H1 (cell line): ENCODE measurements at regions not wholly inside any gene's neighbourhood (a gene's known extent, or its start where the extent isn't known, plus 50 kb on each side); places are given as distances from the start of the nearest gene placed in this dataset.
A peak's percentile ranks its signal among the peaks of the same experiment; 100 is the strongest.
"Not testable (repeated sequence)": the region's sequence is repeated elsewhere in the genome, so short reads cannot be mapped to it uniquely, and the experiment has no call there.

Experiments
- CTCF ChIA-PET: fragments of 300-600 bp; sonication (Branson Sonifier 250); formaldehyde crosslinking; loops from one replicate; lab custom pipeline; 2021; ENCODE audit not compliant: partially characterized antibody; lab: Charles Lee
- POLR2A ChIA-PET: fragments of 300-600 bp; sonication (Branson Sonifier 250); formaldehyde crosslinking; loops from one replicate; lab custom pipeline; 2021; ENCODE audit warnings: inconsistent platforms; ENCODE audit not compliant: partially characterized antibody; lab: Charles Lee
- DNase-seq, 2 experiments: peaks; one replicate each; pipeline versions ENCODE4 v3.0.0 to v3.0.0-alpha.2; 2010 to 2022; ENCODE audit warnings: low spot score in 2 of 2, low read depth in 1 of 2, mixed read lengths in 1 of 2
- FAIRE-seq: peaks from 2 replicates; lab custom pipeline; 2011; peaks lifted over from hg19 to GRCh38; lab: Jason Lieb, UNC
- H2AFZ ChIP-seq: 2 replicates; pipeline ENCODE4 v1.8.1; 2012; ENCODE audit warnings: low read length, inconsistent platforms
- H2AK5ac ChIP-seq: 2 replicates; pipeline ENCODE4 v1.6.1; 2013; ENCODE audit warnings: low read depth, low read length
- H2BK120ac ChIP-seq: replicated peaks from 2 replicates; pipeline ENCODE3; 2013; ENCODE audit warnings: low read depth, low read length, inconsistent platforms
- H2BK12ac ChIP-seq: 2 replicates; pipeline ENCODE4 v1.6.1; 2013; ENCODE audit warnings: low read depth, low read length
- H2BK15ac ChIP-seq: 2 replicates; pipeline ENCODE4 v1.6.1; 2013; ENCODE audit warnings: low read length
- H2BK20ac ChIP-seq: 2 replicates; pipeline ENCODE4 v1.6.1; 2013; ENCODE audit warnings: low read length
- H2BK5ac ChIP-seq: 2 replicates; pipeline ENCODE4 v1.6.1; 2013; ENCODE audit warnings: low read depth, low read length
- H3K14ac ChIP-seq: 2 replicates; pipeline ENCODE4 v1.6.1; 2013; ENCODE audit warnings: inconsistent platforms; ENCODE audit not compliant: insufficient read length
- H3K18ac ChIP-seq: 2 replicates; pipeline ENCODE4 v1.6.1; 2013; ENCODE audit warnings: low read length; ENCODE audit errors: extremely low read depth
- H3K23ac ChIP-seq: 2 replicates; pipeline ENCODE4 v1.6.1; 2013; ENCODE audit warnings: inconsistent platforms; ENCODE audit not compliant: insufficient read length
- H3K23me2 ChIP-seq: 2 replicates; pipeline ENCODE4 v1.6.1; 2013; ENCODE audit warnings: low read depth, low read length
- H3K27ac ChIP-seq: 2 replicates; pipeline ENCODE4 v1.6.1; 2011; ENCODE audit warnings: low read depth, low read length, inconsistent platforms
- H3K27me3 ChIP-seq, 4 experiments: replicated peaks in 1 of 4; 1 replicate in 1 of 4; 2 replicates in 3 of 4; pipeline versions ENCODE4 v1.6.1 to v1.8.1; 2011 to 2013; ENCODE audit warnings: low read length in 3 of 4, mild to moderate bottlenecking in 3 of 4, inconsistent platforms in 2 of 4, mixed read lengths in 2 of 4, moderate library complexity in 1 of 4; ENCODE audit not compliant: control insufficient read depth in 3 of 4, insufficient read depth in 3 of 4; ENCODE audit errors: extremely low read depth in 1 of 4
- H3K36me3 ChIP-seq, 4 experiments: 2 replicates each; pipeline versions ENCODE4 v1.6.1 to v1.8.1; 2011 to 2013; ENCODE audit warnings: mild to moderate bottlenecking in 4 of 4, low read length in 3 of 4, moderate library complexity in 2 of 4, control low read depth in 1 of 4, inconsistent platforms in 1 of 4; ENCODE audit not compliant: insufficient read depth in 4 of 4, control insufficient read depth in 2 of 4
- H3K4ac ChIP-seq: replicated peaks from 2 replicates; pipeline ENCODE3; 2013; ENCODE audit warnings: low read length, low read depth, mixed read lengths, inconsistent platforms; ENCODE audit not compliant: insufficient read length
- H3K4me1 ChIP-seq, 4 experiments: replicated peaks in 1 of 4; 1 replicate in 1 of 4; 2 replicates in 3 of 4; pipeline versions ENCODE4 v1.6.1 to v1.8.1; 2011 to 2013; ENCODE audit warnings: low read length in 3 of 4, inconsistent platforms in 2 of 4, mixed read lengths in 1 of 4; ENCODE audit not compliant: insufficient read depth in 4 of 4, control insufficient read depth in 3 of 4
- H3K4me2 ChIP-seq, 2 experiments: 2 replicates each; pipeline versions ENCODE4 v1.6.1 to v1.8.1; 2011 to 2013; ENCODE audit warnings: low read depth in 2 of 2, low read length in 2 of 2, control low read depth in 1 of 2, inconsistent platforms in 1 of 2, mild to moderate bottlenecking in 1 of 2; ENCODE audit not compliant: insufficient read depth in 1 of 2
- H3K4me3 ChIP-seq, 4 experiments: fragments of 200-600, 300-600 bp in 1 of 4; sonication (generic), shearing (Covaris generic), sonication (Bioruptor Twin) in 1 of 4; 2 replicates each; pipeline versions ENCODE4 v1.5.1 to v1.8.1; 2011 to 2016; ENCODE audit warnings: low read length in 4 of 4, low read depth in 3 of 4, control low read depth in 2 of 4, inconsistent platforms in 2 of 4, mild to moderate bottlenecking in 2 of 4, mixed read lengths in 1 of 4, moderate library complexity in 1 of 4; ENCODE audit not compliant: insufficient read depth in 2 of 4; ENCODE audit errors: extremely low read depth in 1 of 4
- H3K56ac ChIP-seq: replicated peaks from 2 replicates; pipeline ENCODE3; 2013; ENCODE audit warnings: low read depth, mild to moderate bottlenecking, mixed read lengths, low read length, inconsistent platforms; ENCODE audit not compliant: insufficient read length
- H3K79me1 ChIP-seq: 2 replicates; pipeline ENCODE4 v1.6.1; 2013; ENCODE audit warnings: low read depth, low read length, control low read depth
- H3K79me2 ChIP-seq, 2 experiments: 2 replicates each; pipeline versions ENCODE4 v1.6.1 to v1.8.1; 2012 to 2013; ENCODE audit warnings: low read length in 2 of 2, mild to moderate bottlenecking in 2 of 2, inconsistent platforms in 1 of 2; ENCODE audit not compliant: insufficient read depth in 2 of 2, control insufficient read depth in 1 of 2
- H3K9ac ChIP-seq, 4 experiments: replicated peaks in 1 of 4; 1 replicate in 1 of 4; 2 replicates in 3 of 4; pipeline versions ENCODE4 v1.6.1 to v1.8.1; 2011 to 2013; ENCODE audit warnings: low read depth in 3 of 4, low read length in 3 of 4, control low read depth in 2 of 4, mild to moderate bottlenecking in 2 of 4, moderate library complexity in 2 of 4, inconsistent platforms in 1 of 4; ENCODE audit errors: extremely low read depth in 1 of 4
- H3K9me3 ChIP-seq, 2 experiments: 2 replicates each; pipeline versions ENCODE4 v1.6.1 to v1.8.1; 2012 to 2013; ENCODE audit warnings: mild to moderate bottlenecking in 2 of 2, moderate library complexity in 2 of 2, control low read depth in 1 of 2, inconsistent platforms in 1 of 2, low read depth in 1 of 2, low read length in 1 of 2, mixed read lengths in 1 of 2; ENCODE audit not compliant: insufficient read depth in 2 of 2
- H4K20me1 ChIP-seq, 2 experiments: replicated peaks in 1 of 2; 2 replicates each; pipeline versions ENCODE3 to v1.8.1; 2011 to 2013; ENCODE audit warnings: inconsistent platforms in 2 of 2, low read length in 2 of 2, mild to moderate bottlenecking in 1 of 2; ENCODE audit not compliant: insufficient read depth in 2 of 2, control insufficient read depth in 1 of 2
- H4K5ac ChIP-seq: 2 replicates; pipeline ENCODE4 v1.6.1; 2013; ENCODE audit warnings: low read length, low read depth, mixed read lengths, inconsistent platforms; ENCODE audit not compliant: insufficient read length
- H4K8ac ChIP-seq: 2 replicates; pipeline ENCODE4 v1.8.0; 2013; ENCODE audit warnings: mild to moderate bottlenecking, moderate library complexity, low read length, inconsistent platforms; ENCODE audit not compliant: insufficient read depth; ENCODE audit errors: extremely low read depth
- H4K91ac ChIP-seq: replicated peaks from 2 replicates; pipeline ENCODE3; 2013; ENCODE audit warnings: low read length, mixed read lengths, inconsistent platforms; ENCODE audit not compliant: insufficient read length
- WGBS, 2 experiments: shearing (Covaris generic) in 1 of 2; methylation state at CpG; one replicate each; pipeline versions ENCODE4 v1.1.6 to v1.1.7; 2013 to 2015; ENCODE audit warnings: low lambda C conversion rate in 2 of 2, mixed read lengths in 2 of 2, inconsistent platforms in 1 of 2, low coverage in 1 of 2, missing lambda C conversion rate in 1 of 2; ENCODE audit not compliant: insufficient replicate concordance in 2 of 2, insufficient coverage in 1 of 2, insufficient read length in 1 of 2; ENCODE audit errors: extremely low coverage in 1 of 2, missing lambda C conversion rate in 1 of 2; 5-methylcytosine and 5-hydroxymethylcytosine counted together

DNA sequence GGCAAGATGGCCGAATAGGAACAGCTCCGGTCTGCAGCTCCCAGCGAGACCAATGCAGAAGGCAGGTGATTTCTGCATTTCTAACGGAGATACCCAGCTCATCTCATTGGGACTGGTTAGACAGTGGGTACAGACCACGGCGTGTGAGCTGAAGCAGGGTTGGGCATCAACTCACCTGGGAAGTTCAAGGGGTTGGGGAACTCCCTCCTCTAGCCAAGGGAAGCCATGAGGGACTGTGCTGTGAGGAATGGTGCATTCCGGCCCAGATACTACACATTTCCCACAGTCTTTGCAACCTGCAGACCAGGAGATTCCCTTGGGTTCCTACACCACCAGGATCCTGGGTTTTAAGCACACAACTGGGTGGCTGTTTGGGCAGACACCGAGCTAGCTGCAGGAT lies 148.0 kb upstream of the PDE4D start:
- H3K23ac ChIP-seq, H4K5ac ChIP-seq, H3K4ac ChIP-seq, FAIRE-seq, H3K79me1 ChIP-seq, H3K14ac ChIP-seq, H3K27me3 ChIP-seq, H3K4me3 ChIP-seq, H4K8ac ChIP-seq, H4K20me1 ChIP-seq, H3K4me1 ChIP-seq, H3K9me3 ChIP-seq, H2BK120ac ChIP-seq, POLR2A ChIA-PET, H2BK20ac ChIP-seq, H3K9ac ChIP-seq, H3K18ac ChIP-seq, H2AK5ac ChIP-seq, H3K23me2 ChIP-seq, H3K36me3 ChIP-seq, H2BK5ac ChIP-seq, DNase-seq, H3K79me2 ChIP-seq, H2BK15ac ChIP-seq, H3K4me2 ChIP-seq, H3K56ac ChIP-seq, H2BK12ac ChIP-seq, H3K27ac ChIP-seq, H4K91ac ChIP-seq: not testable (repeated sequence)
- CTCF ChIA-PET: interaction anchor here (0.6 to 0.8 kb wide), 6 partner anchors 13 to 282 kb away, joined by 3 to 4 read pairs (median 3); no protein-coding TSS in a partner anchor
- 0 out of 2 replicates have a peak overlapping the region, but pooled peaks have one; percentile 90 for H2AFZ ChIP-seq
- WGBS, 2 experiments: 85% methylated on average over 7 of the region's 8 CpGs; no CpG with 5 or more reads in 1 of the 2 experiments
